H1 (cell line): ENCODE measurements at regions not wholly inside any gene's neighbourhood (a gene's known extent, or its start where the extent isn't known, plus 50 kb on each side); places are given as distances from the start of the nearest gene placed in this dataset.

Source experiments
- CTCF ChIA-PET: fragments of 300-600 bp; sonication (Branson Sonifier 250); formaldehyde crosslinking; loops from one replicate; lab custom pipeline; 2021; ENCODE audit not compliant: partially characterized antibody; lab: Charles Lee
- POLR2A ChIA-PET: fragments of 300-600 bp; sonication (Branson Sonifier 250); formaldehyde crosslinking; loops from one replicate; lab custom pipeline; 2021; ENCODE audit warnings: inconsistent platforms; ENCODE audit not compliant: partially characterized antibody; lab: Charles Lee
- DNase-seq, 2 experiments: peaks; one replicate each; pipeline versions ENCODE4 v3.0.0 to v3.0.0-alpha.2; 2010 to 2022; ENCODE audit warnings: low spot score in 2 of 2, low read depth in 1 of 2, mixed read lengths in 1 of 2
- FAIRE-seq: peaks from 2 replicates; lab custom pipeline; 2011; peaks lifted over from hg19 to GRCh38; lab: Jason Lieb, UNC
- H2AFZ ChIP-seq: 2 replicates; pipeline ENCODE4 v1.8.1; 2012; ENCODE audit warnings: low read length, inconsistent platforms
- H2AK5ac ChIP-seq: 2 replicates; pipeline ENCODE4 v1.6.1; 2013; ENCODE audit warnings: low read depth, low read length
- H2BK120ac ChIP-seq: replicated peaks from 2 replicates; pipeline ENCODE3; 2013; ENCODE audit warnings: low read depth, low read length, inconsistent platforms
- H2BK12ac ChIP-seq: 2 replicates; pipeline ENCODE4 v1.6.1; 2013; ENCODE audit warnings: low read depth, low read length
- H2BK15ac ChIP-seq: 2 replicates; pipeline ENCODE4 v1.6.1; 2013; ENCODE audit warnings: low read length
- H2BK20ac ChIP-seq: 2 replicates; pipeline ENCODE4 v1.6.1; 2013; ENCODE audit warnings: low read length
- H2BK5ac ChIP-seq: 2 replicates; pipeline ENCODE4 v1.6.1; 2013; ENCODE audit warnings: low read depth, low read length
- H3K14ac ChIP-seq: 2 replicates; pipeline ENCODE4 v1.6.1; 2013; ENCODE audit warnings: inconsistent platforms; ENCODE audit not compliant: insufficient read length
- H3K18ac ChIP-seq: 2 replicates; pipeline ENCODE4 v1.6.1; 2013; ENCODE audit warnings: low read length; ENCODE audit errors: extremely low read depth
- H3K23ac ChIP-seq: 2 replicates; pipeline ENCODE4 v1.6.1; 2013; ENCODE audit warnings: inconsistent platforms; ENCODE audit not compliant: insufficient read length
- H3K23me2 ChIP-seq: 2 replicates; pipeline ENCODE4 v1.6.1; 2013; ENCODE audit warnings: low read depth, low read length
- H3K27ac ChIP-seq: 2 replicates; pipeline ENCODE4 v1.6.1; 2011; ENCODE audit warnings: low read depth, low read length, inconsistent platforms
- H3K27me3 ChIP-seq, 4 experiments: replicated peaks in 1 of 4; 1 replicate in 1 of 4; 2 replicates in 3 of 4; pipeline versions ENCODE4 v1.6.1 to v1.8.1; 2011 to 2013; ENCODE audit warnings: low read length in 3 of 4, mild to moderate bottlenecking in 3 of 4, inconsistent platforms in 2 of 4, mixed read lengths in 2 of 4, moderate library complexity in 1 of 4; ENCODE audit not compliant: control insufficient read depth in 3 of 4, insufficient read depth in 3 of 4; ENCODE audit errors: extremely low read depth in 1 of 4
- H3K36me3 ChIP-seq, 4 experiments: 2 replicates each; pipeline versions ENCODE4 v1.6.1 to v1.8.1; 2011 to 2013; ENCODE audit warnings: mild to moderate bottlenecking in 4 of 4, low read length in 3 of 4, moderate library complexity in 2 of 4, control low read depth in 1 of 4, inconsistent platforms in 1 of 4; ENCODE audit not compliant: insufficient read depth in 4 of 4, control insufficient read depth in 2 of 4
- H3K4ac ChIP-seq: replicated peaks from 2 replicates; pipeline ENCODE3; 2013; ENCODE audit warnings: low read length, low read depth, mixed read lengths, inconsistent platforms; ENCODE audit not compliant: insufficient read length
- H3K4me1 ChIP-seq, 4 experiments: replicated peaks in 1 of 4; 1 replicate in 1 of 4; 2 replicates in 3 of 4; pipeline versions ENCODE4 v1.6.1 to v1.8.1; 2011 to 2013; ENCODE audit warnings: low read length in 3 of 4, inconsistent platforms in 2 of 4, mixed read lengths in 1 of 4; ENCODE audit not compliant: insufficient read depth in 4 of 4, control insufficient read depth in 3 of 4
- H3K4me2 ChIP-seq, 2 experiments: 2 replicates each; pipeline versions ENCODE4 v1.6.1 to v1.8.1; 2011 to 2013; ENCODE audit warnings: low read depth in 2 of 2, low read length in 2 of 2, control low read depth in 1 of 2, inconsistent platforms in 1 of 2, mild to moderate bottlenecking in 1 of 2; ENCODE audit not compliant: insufficient read depth in 1 of 2
- H3K4me3 ChIP-seq, 4 experiments: fragments of 200-600, 300-600 bp in 1 of 4; sonication (generic), shearing (Covaris generic), sonication (Bioruptor Twin) in 1 of 4; 2 replicates each; pipeline versions ENCODE4 v1.5.1 to v1.8.1; 2011 to 2016; ENCODE audit warnings: low read length in 4 of 4, low read depth in 3 of 4, control low read depth in 2 of 4, inconsistent platforms in 2 of 4, mild to moderate bottlenecking in 2 of 4, mixed read lengths in 1 of 4, moderate library complexity in 1 of 4; ENCODE audit not compliant: insufficient read depth in 2 of 4; ENCODE audit errors: extremely low read depth in 1 of 4
- H3K56ac ChIP-seq: replicated peaks from 2 replicates; pipeline ENCODE3; 2013; ENCODE audit warnings: low read depth, mild to moderate bottlenecking, mixed read lengths, low read length, inconsistent platforms; ENCODE audit not compliant: insufficient read length
- H3K79me1 ChIP-seq: 2 replicates; pipeline ENCODE4 v1.6.1; 2013; ENCODE audit warnings: low read depth, low read length, control low read depth
- H3K79me2 ChIP-seq, 2 experiments: 2 replicates each; pipeline versions ENCODE4 v1.6.1 to v1.8.1; 2012 to 2013; ENCODE audit warnings: low read length in 2 of 2, mild to moderate bottlenecking in 2 of 2, inconsistent platforms in 1 of 2; ENCODE audit not compliant: insufficient read depth in 2 of 2, control insufficient read depth in 1 of 2
- H3K9ac ChIP-seq, 4 experiments: replicated peaks in 1 of 4; 1 replicate in 1 of 4; 2 replicates in 3 of 4; pipeline versions ENCODE4 v1.6.1 to v1.8.1; 2011 to 2013; ENCODE audit warnings: low read depth in 3 of 4, low read length in 3 of 4, control low read depth in 2 of 4, mild to moderate bottlenecking in 2 of 4, moderate library complexity in 2 of 4, inconsistent platforms in 1 of 4; ENCODE audit errors: extremely low read depth in 1 of 4
- H3K9me3 ChIP-seq, 2 experiments: 2 replicates each; pipeline versions ENCODE4 v1.6.1 to v1.8.1; 2012 to 2013; ENCODE audit warnings: mild to moderate bottlenecking in 2 of 2, moderate library complexity in 2 of 2, control low read depth in 1 of 2, inconsistent platforms in 1 of 2, low read depth in 1 of 2, low read length in 1 of 2, mixed read lengths in 1 of 2; ENCODE audit not compliant: insufficient read depth in 2 of 2
- H4K20me1 ChIP-seq, 2 experiments: replicated peaks in 1 of 2; 2 replicates each; pipeline versions ENCODE3 to v1.8.1; 2011 to 2013; ENCODE audit warnings: inconsistent platforms in 2 of 2, low read length in 2 of 2, mild to moderate bottlenecking in 1 of 2; ENCODE audit not compliant: insufficient read depth in 2 of 2, control insufficient read depth in 1 of 2
- H4K5ac ChIP-seq: 2 replicates; pipeline ENCODE4 v1.6.1; 2013; ENCODE audit warnings: low read length, low read depth, mixed read lengths, inconsistent platforms; ENCODE audit not compliant: insufficient read length
- H4K8ac ChIP-seq: 2 replicates; pipeline ENCODE4 v1.8.0; 2013; ENCODE audit warnings: mild to moderate bottlenecking, moderate library complexity, low read length, inconsistent platforms; ENCODE audit not compliant: insufficient read depth; ENCODE audit errors: extremely low read depth
- H4K91ac ChIP-seq: replicated peaks from 2 replicates; pipeline ENCODE3; 2013; ENCODE audit warnings: low read length, mixed read lengths, inconsistent platforms; ENCODE audit not compliant: insufficient read length
- KDM1A ChIP-seq: fragments of 200-600, 300-600 bp; sonication (generic); IDR thresholded peaks from 2 replicates; pipeline ENCODE4 v1.7.1; 2016; ENCODE audit warnings: mild to moderate bottlenecking, low read length, borderline replicate concordance
- SP1 ChIP-seq: IDR thresholded peaks from 2 replicates; pipeline ENCODE4 v1.6.1; 2011; ENCODE audit warnings: low read depth, low read length
- SP4 ChIP-seq: IDR thresholded peaks from 2 replicates; pipeline ENCODE4 v1.6.1; 2012; ENCODE audit warnings: low read length, inconsistent platforms
- WGBS, 2 experiments: shearing (Covaris generic) in 1 of 2; methylation state at CpG; one replicate each; pipeline versions ENCODE4 v1.1.6 to v1.1.7; 2013 to 2015; ENCODE audit warnings: low lambda C conversion rate in 2 of 2, mixed read lengths in 2 of 2, inconsistent platforms in 1 of 2, low coverage in 1 of 2, missing lambda C conversion rate in 1 of 2; ENCODE audit not compliant: insufficient replicate concordance in 2 of 2, insufficient coverage in 1 of 2, insufficient read length in 1 of 2; ENCODE audit errors: extremely low coverage in 1 of 2, missing lambda C conversion rate in 1 of 2; 5-methylcytosine and 5-hydroxymethylcytosine counted together

DNA sequence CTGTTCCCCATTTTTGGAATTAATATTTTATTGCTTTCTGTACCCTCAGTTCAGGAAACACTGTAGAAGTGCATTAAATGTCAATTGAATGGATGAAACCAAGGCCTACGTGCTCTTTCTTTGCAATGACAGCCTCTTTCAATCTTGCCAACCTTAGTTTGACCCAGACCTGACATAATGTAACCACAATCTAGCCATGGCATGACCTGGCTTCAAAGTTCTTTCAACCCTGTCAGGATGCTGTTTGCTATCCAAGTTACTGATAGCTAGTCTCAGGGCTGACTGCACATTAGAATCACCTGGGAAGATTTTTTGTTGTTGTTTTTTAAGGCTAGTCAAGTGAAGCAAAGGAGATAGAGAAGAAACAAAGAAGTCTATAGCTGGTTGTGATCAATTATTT, 190.9 kb upstream of the PKDCC start:
- no peaks in the 10 kb centered on the region for H4K20me1 ChIP-seq
- H3K4ac ChIP-seq, result no peak overlapping the region
- H3K36me3 ChIP-seq, result no peaks in the 10 kb centered on the region
- no peak overlapping the region for H3K9ac ChIP-seq
- no peak overlapping the region for H2AFZ ChIP-seq
- ChIA-PET CTCF (interaction anchor here (1.1 to 14.6 kb wide), 5 partner anchors 13 to 238 kb away, joined by 3 to 490 read pairs (median 5); no protein-coding TSS in a partner anchor), POLR2A (no interaction called here)
- no peak overlapping the region for H2BK120ac ChIP-seq
- no peaks in the 10 kb centered on the region for H3K23me2 ChIP-seq
- H3K56ac ChIP-seq, result no peak overlapping the region
- H3K4me2 ChIP-seq, result no peak overlapping the region
- no peak overlapping the region for H4K8ac ChIP-seq
- DNase-seq, result no peak
- H2BK12ac ChIP-seq, result no peak overlapping the region
- FAIRE-seq, result no peak
- H3K18ac ChIP-seq, result no peak overlapping the region
- no peak overlapping the region for H3K14ac ChIP-seq
- no peak overlapping the region for H4K91ac ChIP-seq
- H4K5ac ChIP-seq, result no peak overlapping the region
- 96% methylated on average over 1 of the region's 1 CpG; no CpG with 5 or more reads in 1 of the 2 experiments for WGBS, 2 experiments
- H3K79me1 ChIP-seq, result no peaks in the 10 kb centered on the region
- no peak overlapping the region for H3K4me3 ChIP-seq
- no peaks in the 10 kb centered on the region for H3K79me2 ChIP-seq
- no peaks in the 10 kb centered on the region for H3K27me3 ChIP-seq
- H3K9me3 ChIP-seq, result no peaks in the 10 kb centered on the region
- no peak overlapping the region for H2BK20ac ChIP-seq
- no peak overlapping the region for H2BK15ac ChIP-seq
- no peak overlapping the region for H3K27ac ChIP-seq
- H3K23ac ChIP-seq, result no peak overlapping the region
- H2BK5ac ChIP-seq, result no peak overlapping the region
- peaks cover 0 to 3% (median 0%) of the 10 kb centered on the region in 4 experiments; a peak in 1 of 7 replicates for H3K4me1 ChIP-seq
- H2AK5ac ChIP-seq, result no peak overlapping the region
- TF ChIP-seq SP4 (no peak), KDM1A (no peak), SP1 (no peak)
